ENCODE measurements at regions not wholly inside any gene's neighbourhood (a gene's known extent, or its start where the extent isn't known, plus 50 kb on each side); places are given as distances from the start of the nearest gene placed in this dataset.

- Histone ChIP-seq H3K4me3 (ENCODE audit: low read length) (no peak overlapping the region), H3K27me3 (ENCODE audit: insufficient read depth, low read depth, low read length) (no peaks in the 10 kb centered on the region), H2AFZ (ENCODE audit: low read depth, low read length) (no peak overlapping the region), H3K9me3 (ENCODE audit: low read length) (no peaks in the 10 kb centered on the region), H3K27ac (ENCODE audit: low read length) (no peak overlapping the region), H4K20me1 (ENCODE audit: insufficient read depth) (no peaks in the 10 kb centered on the region), H3K36me3 (ENCODE audit: insufficient read depth, low read length) (no peaks in the 10 kb centered on the region), H3K4me2 (ENCODE audit: low read length) (no peak overlapping the region), H3F3A (ENCODE audit: insufficient read depth, low read length, poor library complexity, severe bottlenecking) (no peaks in the 10 kb centered on the region), H3K9ac (ENCODE audit: low read length) (no peak overlapping the region), H3K9me2 (ENCODE audit: insufficient read depth, low read length) (no peaks in the 10 kb centered on the region), H3K79me2 (replicated peaks; ENCODE audit: insufficient read depth, low read length) (no peaks in the 10 kb centered on the region)
- no peak for TF ChIP-seq POLR2AphosphoS5 (IDR thresholded peaks at IDR 0.05)
- no peak for TF ChIP-seq RAD21 (conservative IDR thresholded peaks at IDR 0.05)
- TF ChIP-seq SMC3 (conservative IDR thresholded peaks at IDR 0.05; ENCODE audit: poor library complexity): no peak
- no peak for TF ChIP-seq EZH2 (IDR thresholded peaks at IDR 0.05; ENCODE audit: borderline replicate concordance, insufficient read depth, low read length, poor library complexity, severe bottlenecking)
- no peak for TF ChIP-seq MXI1 (conservative IDR thresholded peaks at IDR 0.05; ENCODE audit: poor library complexity, severe bottlenecking)
- TF ChIP-seq, protein P1, sequence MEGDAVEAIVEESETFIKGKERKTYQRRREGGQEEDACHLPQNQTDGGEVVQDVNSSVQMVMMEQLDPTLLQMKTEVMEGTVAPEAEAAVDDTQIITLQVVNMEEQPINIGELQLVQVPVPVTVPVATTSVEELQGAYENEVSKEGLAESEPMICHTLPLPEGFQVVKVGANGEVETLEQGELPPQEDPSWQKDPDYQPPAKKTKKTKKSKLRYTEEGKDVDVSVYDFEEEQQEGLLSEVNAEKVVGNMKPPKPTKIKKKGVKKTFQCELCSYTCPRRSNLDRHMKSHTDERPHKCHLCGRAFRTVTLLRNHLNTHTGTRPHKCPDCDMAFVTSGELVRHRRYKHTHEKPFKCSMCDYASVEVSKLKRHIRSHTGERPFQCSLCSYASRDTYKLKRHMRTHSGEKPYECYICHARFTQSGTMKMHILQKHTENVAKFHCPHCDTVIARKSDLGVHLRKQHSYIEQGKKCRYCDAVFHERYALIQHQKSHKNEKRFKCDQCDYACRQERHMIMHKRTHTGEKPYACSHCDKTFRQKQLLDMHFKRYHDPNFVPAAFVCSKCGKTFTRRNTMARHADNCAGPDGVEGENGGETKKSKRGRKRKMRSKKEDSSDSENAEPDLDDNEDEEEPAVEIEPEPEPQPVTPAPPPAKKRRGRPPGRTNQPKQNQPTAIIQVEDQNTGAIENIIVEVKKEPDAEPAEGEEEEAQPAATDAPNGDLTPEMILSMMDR (IDR thresholded peaks at IDR 0.05; ENCODE audit: poor library complexity, severe bottlenecking): no peak
- TF ChIP-seq, protein P2, sequence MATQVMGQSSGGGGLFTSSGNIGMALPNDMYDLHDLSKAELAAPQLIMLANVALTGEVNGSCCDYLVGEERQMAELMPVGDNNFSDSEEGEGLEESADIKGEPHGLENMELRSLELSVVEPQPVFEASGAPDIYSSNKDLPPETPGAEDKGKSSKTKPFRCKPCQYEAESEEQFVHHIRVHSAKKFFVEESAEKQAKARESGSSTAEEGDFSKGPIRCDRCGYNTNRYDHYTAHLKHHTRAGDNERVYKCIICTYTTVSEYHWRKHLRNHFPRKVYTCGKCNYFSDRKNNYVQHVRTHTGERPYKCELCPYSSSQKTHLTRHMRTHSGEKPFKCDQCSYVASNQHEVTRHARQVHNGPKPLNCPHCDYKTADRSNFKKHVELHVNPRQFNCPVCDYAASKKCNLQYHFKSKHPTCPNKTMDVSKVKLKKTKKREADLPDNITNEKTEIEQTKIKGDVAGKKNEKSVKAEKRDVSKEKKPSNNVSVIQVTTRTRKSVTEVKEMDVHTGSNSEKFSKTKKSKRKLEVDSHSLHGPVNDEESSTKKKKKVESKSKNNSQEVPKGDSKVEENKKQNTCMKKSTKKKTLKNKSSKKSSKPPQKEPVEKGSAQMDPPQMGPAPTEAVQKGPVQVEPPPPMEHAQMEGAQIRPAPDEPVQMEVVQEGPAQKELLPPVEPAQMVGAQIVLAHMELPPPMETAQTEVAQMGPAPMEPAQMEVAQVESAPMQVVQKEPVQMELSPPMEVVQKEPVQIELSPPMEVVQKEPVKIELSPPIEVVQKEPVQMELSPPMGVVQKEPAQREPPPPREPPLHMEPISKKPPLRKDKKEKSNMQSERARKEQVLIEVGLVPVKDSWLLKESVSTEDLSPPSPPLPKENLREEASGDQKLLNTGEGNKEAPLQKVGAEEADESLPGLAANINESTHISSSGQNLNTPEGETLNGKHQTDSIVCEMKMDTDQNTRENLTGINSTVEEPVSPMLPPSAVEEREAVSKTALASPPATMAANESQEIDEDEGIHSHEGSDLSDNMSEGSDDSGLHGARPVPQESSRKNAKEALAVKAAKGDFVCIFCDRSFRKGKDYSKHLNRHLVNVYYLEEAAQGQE (IDR thresholded peaks at IDR 0.05; ENCODE audit: borderline replicate concordance): no peak
- TF ChIP-seq TAF1 (IDR thresholded peaks at IDR 0.05; ENCODE audit: low read depth): no peak
- no peak for TF ChIP-seq EP300 (conservative IDR thresholded peaks at IDR 0.05; ENCODE audit: poor library complexity, severe bottlenecking)
Observed at GRCh38 chr18:6609666-6610264, 119.8 kb upstream of the ARHGAP28 start.

DNA sequence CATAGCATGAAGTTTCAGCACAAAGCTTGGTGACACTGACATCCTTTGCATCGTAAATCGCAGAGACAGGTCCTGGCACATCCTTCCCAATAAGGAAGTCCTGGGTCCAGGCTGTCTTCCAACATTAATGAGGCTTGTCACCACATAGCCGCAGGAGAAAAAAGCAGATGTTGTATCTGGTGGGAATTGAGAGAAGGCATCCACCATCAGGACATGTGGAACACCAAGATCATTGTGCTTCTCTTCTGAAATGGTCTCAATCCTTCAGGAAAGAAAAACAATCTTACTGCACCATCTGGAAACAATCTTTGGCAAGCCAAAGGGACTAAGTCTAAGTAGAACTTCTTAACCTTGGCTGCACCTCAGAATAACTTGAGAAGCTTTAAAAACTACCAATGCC, 119.0 kb upstream of the ARHGAP28 start:
- Histone ChIP-seq H3F3A (ENCODE audit: insufficient read depth, low read length, poor library complexity, severe bottlenecking) (no peaks in the 10 kb centered on the region), H3K4me3 (ENCODE audit: low read length) (no peak overlapping the region), H3K9me3 (ENCODE audit: low read length) (no peaks in the 10 kb centered on the region), H3K4me2 (ENCODE audit: low read length) (no peak overlapping the region), H3K9me2 (ENCODE audit: insufficient read depth, low read length) (no peaks in the 10 kb centered on the region), H3K27me3 (ENCODE audit: insufficient read depth, low read depth, low read length) (no peaks in the 10 kb centered on the region), H3K36me3 (ENCODE audit: insufficient read depth, low read length) (no peaks in the 10 kb centered on the region), H3K27ac (ENCODE audit: low read length) (no peak overlapping the region), H4K20me1 (ENCODE audit: insufficient read depth) (no peaks in the 10 kb centered on the region), H3K9ac (ENCODE audit: low read length) (no peak overlapping the region), H3K79me2 (replicated peaks; ENCODE audit: insufficient read depth, low read length) (no peaks in the 10 kb centered on the region), H2AFZ (ENCODE audit: low read depth, low read length) (no peak overlapping the region)
- TF ChIP-seq TAF1 (IDR thresholded peaks at IDR 0.05; ENCODE audit: low read depth) (no peak), POLR2AphosphoS5 (IDR thresholded peaks at IDR 0.05) (no peak), RAD21 (conservative IDR thresholded peaks at IDR 0.05) (no peak), EP300 (conservative IDR thresholded peaks at IDR 0.05; ENCODE audit: poor library complexity, severe bottlenecking) (no peak), MXI1 (conservative IDR thresholded peaks at IDR 0.05; ENCODE audit: poor library complexity, severe bottlenecking) (no peak), SMC3 (conservative IDR thresholded peaks at IDR 0.05; ENCODE audit: poor library complexity) (no peak), EZH2 (IDR thresholded peaks at IDR 0.05; ENCODE audit: borderline replicate concordance, insufficient read depth, low read length, poor library complexity, severe bottlenecking) (no peak)
- TF ChIP-seq, protein P2 (IDR thresholded peaks at IDR 0.05; ENCODE audit: borderline replicate concordance): no peak
- TF ChIP-seq, protein P1 (IDR thresholded peaks at IDR 0.05; ENCODE audit: poor library complexity, severe bottlenecking): no peak

Data from neural cell (in vitro differentiated cells).